Dendritic cell treated with granulocyte-macrophage colony-stimulating factor and Interleukin-4, amounts not matched to agents 40 ng/mL and 50 ng/mL, for 4 days (primary cell): ENCODE measurements at regions not wholly inside any gene's neighbourhood (a gene's known extent, or its start where the extent isn't known, plus 50 kb on each side); places are given as distances from the start of the nearest gene placed in this dataset.

Experiments
- H3K27ac Mint-ChIP-seq: one replicate; pipeline ENCODE4 v1.8.0; 2022; ENCODE audit warnings: mild to moderate bottlenecking, mixed read lengths
- H3K27me3 Mint-ChIP-seq: one replicate; pipeline ENCODE4 v1.8.0; 2022; ENCODE audit warnings: mild to moderate bottlenecking, mixed read lengths
- H3K36me3 Mint-ChIP-seq: one replicate; pipeline ENCODE4 v1.8.0; 2022; ENCODE audit warnings: low read depth, mixed read lengths
- H3K4me1 Mint-ChIP-seq: one replicate; pipeline ENCODE4 v1.8.0; 2022; ENCODE audit warnings: low read depth, mixed read lengths
- H3K4me3 Mint-ChIP-seq: one replicate; pipeline ENCODE4 v1.8.0; 2022; ENCODE audit warnings: mild to moderate bottlenecking, moderate library complexity, mixed read lengths
- H3K9me3 Mint-ChIP-seq: one replicate; pipeline ENCODE4 v1.8.0; 2022; ENCODE audit warnings: mixed read lengths
- intact Hi-C: fragments of 100-400 bp; cut with micrococcal nuclease; formaldehyde crosslinking; loops from one replicate; pipeline ENCODE4 v1.15.0; 2022

DNA sequence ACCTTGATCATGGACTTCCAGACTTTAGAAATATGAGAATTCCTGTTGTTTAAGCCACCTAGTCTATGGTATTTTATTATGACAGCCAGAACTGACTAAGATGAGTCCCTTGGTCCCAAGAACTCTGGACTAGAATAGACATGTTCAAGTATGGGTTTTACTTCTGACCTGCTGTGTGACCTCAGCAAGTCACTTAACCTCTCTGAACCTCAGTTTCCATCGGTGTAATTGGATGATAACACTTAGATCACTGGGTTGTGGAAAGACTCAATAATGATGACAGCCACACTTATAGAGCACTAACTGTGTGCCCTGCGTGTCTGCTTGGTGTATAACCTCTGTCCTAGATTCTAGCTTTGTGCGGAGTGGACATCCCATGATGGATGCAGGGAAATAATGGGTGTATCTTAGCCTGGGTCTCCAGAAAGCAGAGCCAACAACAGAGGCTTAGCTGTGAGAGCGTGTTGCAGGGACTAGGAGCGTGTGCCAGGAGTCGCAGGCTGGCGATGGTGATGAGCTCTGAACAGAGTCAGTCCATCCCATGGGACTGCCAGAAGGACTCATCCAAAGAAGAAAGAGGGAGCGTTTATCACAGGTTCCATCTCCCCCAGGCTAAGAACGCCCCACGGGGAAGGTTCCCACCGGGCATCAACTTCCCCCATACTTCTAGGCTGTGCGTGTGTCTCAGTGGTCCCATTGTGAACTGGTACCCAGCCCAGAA is 93.2 kb upstream of the TP53I11 start:
- intact Hi-C loops: no loop called here
- Mint-ChIP-seq H3K9me3 (peaks cover 5% of the 10 kb centered on the region), H3K4me3 (no peak overlapping the region), H3K27me3 (peaks cover 2% of the 10 kb centered on the region), H3K36me3 (no peaks in the 10 kb centered on the region), H3K27ac (no peak overlapping the region), H3K4me1 (peaks cover 67% of the 10 kb centered on the region)

DNA sequence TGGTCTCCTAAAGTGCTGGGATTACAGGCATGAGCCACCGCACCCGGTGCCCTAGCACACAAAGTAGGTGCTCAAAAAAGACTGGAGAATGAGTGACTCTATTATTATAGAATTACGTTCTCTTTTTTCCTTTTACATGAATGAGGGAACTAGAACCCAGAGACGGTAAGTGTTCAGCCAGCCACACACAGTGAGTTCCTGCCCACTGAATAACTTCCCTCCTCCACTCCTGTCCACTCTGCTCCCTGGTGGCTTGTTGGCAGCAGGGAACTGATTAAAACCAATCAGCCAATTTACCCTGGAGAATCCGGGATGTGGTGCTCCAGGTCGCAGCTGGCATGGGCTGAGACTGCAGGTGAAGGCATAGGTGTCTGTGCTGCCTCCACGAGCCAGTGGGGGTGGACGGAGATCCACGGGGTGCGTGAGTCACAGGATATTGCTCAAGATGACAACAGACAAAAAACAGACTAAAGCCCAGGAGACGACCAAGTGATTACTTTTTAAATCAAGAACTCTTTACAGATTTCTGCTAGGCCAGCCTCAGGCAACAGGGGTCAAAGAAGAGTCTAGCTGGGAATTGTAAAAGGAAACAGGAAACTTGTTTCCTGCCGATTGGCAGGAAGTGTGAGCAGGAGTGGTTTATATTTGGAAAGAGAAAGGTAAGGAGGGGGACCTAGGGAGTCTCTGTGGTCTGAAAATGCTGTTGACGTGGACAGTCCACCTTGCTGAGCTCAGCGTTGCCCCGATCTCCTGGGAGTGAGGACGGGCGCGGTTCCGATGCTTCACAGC is 95.2 kb upstream of the TP53I11 start:
- H3K4me3 Mint-ChIP-seq: peak overlapping the region; percentile 51
- no peaks in the 10 kb centered on the region for H3K9me3 Mint-ChIP-seq
- peak overlapping the region; percentile 71 for H3K27ac Mint-ChIP-seq
- no peaks in the 10 kb centered on the region for H3K36me3 Mint-ChIP-seq
- H3K27me3 Mint-ChIP-seq: peaks cover 2% of the 10 kb centered on the region
- H3K4me1 Mint-ChIP-seq: peaks cover 73% of the 10 kb centered on the region
- intact Hi-C loops: no loop called here

DNA sequence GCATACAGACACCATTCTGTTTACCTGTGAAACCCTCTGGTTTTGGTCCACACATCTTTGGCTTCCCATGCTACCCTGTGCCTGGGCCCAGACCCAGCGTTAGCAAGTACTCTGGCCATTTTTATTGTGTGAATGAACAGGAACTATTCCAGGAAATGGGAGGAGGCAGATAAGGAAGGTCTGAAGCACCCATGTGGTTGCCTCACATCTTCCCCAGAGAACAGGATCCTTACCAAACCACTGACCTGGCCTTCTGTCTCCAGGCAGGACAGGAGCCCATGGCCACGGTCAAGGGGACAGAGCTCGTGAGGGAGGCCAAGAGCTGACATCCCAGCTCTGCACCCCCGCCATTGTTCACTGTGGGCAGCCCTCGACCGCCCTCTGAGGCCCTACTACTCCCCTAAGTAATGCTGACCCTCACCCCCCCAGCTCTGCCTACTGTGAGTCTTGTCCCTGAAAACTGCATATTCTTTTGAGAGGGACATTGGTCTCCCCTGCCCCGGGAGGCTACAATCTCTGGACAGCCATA is 97.7 kb upstream of the TP53I11 start:
- H3K9me3 Mint-ChIP-seq: no peaks in the 10 kb centered on the region
- no peak overlapping the region for H3K4me3 Mint-ChIP-seq
- H3K36me3 Mint-ChIP-seq: no peaks in the 10 kb centered on the region
- H3K4me1 Mint-ChIP-seq: peaks cover 59% of the 10 kb centered on the region
- H3K27ac Mint-ChIP-seq: peak overlapping the region; percentile 48
- intact Hi-C loops: no loop called here
- peaks cover 2% of the 10 kb centered on the region for H3K27me3 Mint-ChIP-seq

DNA sequence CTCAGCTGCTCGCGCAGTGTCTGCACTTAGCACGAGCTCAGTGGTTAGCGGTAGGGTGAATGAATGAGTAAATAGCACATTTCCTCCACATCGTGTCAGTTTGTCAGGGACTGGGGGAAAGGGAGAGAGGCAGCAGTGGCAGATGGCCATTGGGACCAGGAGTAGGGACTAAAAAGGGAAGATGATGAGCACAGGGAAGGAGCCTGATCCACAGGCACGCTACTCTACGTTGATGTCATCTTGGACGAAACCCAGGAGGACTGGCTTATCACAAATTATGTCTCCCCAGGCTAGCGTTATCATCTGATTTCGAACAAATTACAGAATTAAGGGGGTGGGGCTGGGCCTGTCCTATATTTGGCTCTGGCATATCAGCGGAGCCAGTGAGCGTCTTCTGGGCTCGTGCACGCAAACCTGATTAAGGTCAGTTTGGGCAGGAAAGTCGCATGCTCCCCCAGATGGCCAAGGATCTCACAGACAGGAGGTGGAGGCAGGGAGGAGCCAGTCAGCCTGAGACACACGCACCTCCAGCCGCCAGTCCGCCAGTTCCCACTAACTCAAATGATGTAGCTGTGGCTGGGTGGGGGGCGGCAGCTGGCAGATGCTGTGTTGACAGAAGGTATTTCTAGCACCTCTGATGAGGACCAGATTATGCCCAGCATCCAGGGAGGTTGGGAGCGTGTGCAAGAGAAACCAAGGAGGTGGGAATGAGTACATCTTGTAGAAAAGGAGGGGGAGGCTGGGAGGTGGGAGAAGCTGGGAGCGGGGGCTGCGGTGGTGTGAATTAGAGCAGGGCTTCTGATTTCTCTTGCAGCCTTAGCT is 97.4 kb upstream of the PRDM11 start:
- Mint-ChIP-seq H3K36me3 (no peaks in the 10 kb centered on the region), H3K27ac (no peak overlapping the region), H3K4me3 (no peak overlapping the region), H3K27me3 (peaks cover 7% of the 10 kb centered on the region), H3K9me3 (no peaks in the 10 kb centered on the region), H3K4me1 (peaks cover 53% of the 10 kb centered on the region)
- intact Hi-C loops: no loop called here

DNA sequence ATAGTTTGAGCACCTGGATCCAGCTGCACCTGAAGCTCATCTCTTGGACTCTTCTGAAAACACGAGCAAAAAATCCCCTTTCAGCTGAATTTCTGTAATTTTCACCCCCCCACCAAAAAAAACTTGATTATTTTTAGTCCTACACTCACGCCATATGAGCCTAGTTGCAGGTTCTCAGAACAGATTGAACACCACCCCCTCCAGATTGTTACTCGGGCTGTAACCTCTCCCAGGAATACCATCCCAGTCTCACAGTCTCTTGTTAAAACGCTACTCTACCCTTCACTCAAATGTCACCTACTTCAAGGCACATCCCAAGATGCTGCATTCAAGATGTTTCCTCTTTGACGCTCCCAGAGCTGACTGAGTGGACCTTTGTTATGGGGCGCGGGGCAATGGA is 96.3 kb upstream of the PRDM11 start:
- intact Hi-C loops: no loop called here
- H3K9me3 Mint-ChIP-seq: no peaks in the 10 kb centered on the region
- no peak overlapping the region for H3K27ac Mint-ChIP-seq
- no peak overlapping the region for H3K4me3 Mint-ChIP-seq
- peaks cover 43% of the 10 kb centered on the region for H3K4me1 Mint-ChIP-seq
- no peaks in the 10 kb centered on the region for H3K36me3 Mint-ChIP-seq
- peaks cover 5% of the 10 kb centered on the region for H3K27me3 Mint-ChIP-seq

DNA sequence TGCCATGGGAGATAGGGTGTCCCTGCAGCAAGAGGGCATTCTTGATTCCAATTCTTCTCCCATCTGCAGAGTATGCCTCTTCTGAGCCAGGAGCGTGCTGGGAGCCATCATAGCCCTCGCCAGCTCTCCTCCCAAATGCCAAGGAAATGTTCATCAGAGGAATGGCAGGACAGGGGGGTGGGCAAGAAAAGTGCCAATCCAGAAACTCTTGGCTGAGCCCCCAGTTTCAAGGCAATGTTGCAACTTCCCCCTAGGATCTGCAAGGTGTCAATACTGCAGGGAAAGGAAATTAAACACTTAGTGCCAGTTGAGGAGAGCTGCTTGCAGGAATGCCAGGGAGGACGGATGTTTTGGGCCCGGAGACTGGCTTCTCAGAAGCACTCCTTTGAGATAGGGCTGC is 94.8 kb upstream of the PRDM11 start:
- H3K36me3 Mint-ChIP-seq: no peaks in the 10 kb centered on the region
- peaks cover 28% of the 10 kb centered on the region for H3K4me1 Mint-ChIP-seq
- H3K27me3 Mint-ChIP-seq: peaks cover 5% of the 10 kb centered on the region
- intact Hi-C loops: no loop called here
- H3K27ac Mint-ChIP-seq: no peak overlapping the region
- no peaks in the 10 kb centered on the region for H3K9me3 Mint-ChIP-seq
- no peak overlapping the region for H3K4me3 Mint-ChIP-seq

DNA sequence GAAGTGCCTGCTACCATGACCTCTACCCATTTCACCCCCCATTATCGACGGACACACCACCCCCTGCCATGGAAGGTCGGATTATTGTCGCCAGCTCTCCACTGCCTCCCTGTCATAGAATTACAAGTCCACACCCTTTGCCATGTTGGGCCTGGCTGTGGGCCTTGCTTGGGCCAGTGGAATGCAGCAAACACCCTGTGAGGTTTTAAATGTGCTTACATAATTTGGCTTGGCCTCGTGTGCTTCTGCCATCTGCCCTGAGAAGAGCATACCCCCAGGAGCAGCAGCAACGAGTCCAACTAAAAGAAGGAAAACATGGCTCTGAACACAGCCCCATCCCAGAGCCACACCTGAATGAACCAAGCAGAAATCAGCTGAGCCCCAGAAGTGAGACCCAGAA is 94.1 kb upstream of the PRDM11 start:
- Mint-ChIP-seq H3K27me3 (peaks cover 5% of the 10 kb centered on the region), H3K9me3 (no peaks in the 10 kb centered on the region), H3K36me3 (no peaks in the 10 kb centered on the region), H3K27ac (no peak overlapping the region), H3K4me3 (no peak overlapping the region), H3K4me1 (peaks cover 26% of the 10 kb centered on the region)
- intact Hi-C loops: no loop called here

DNA sequence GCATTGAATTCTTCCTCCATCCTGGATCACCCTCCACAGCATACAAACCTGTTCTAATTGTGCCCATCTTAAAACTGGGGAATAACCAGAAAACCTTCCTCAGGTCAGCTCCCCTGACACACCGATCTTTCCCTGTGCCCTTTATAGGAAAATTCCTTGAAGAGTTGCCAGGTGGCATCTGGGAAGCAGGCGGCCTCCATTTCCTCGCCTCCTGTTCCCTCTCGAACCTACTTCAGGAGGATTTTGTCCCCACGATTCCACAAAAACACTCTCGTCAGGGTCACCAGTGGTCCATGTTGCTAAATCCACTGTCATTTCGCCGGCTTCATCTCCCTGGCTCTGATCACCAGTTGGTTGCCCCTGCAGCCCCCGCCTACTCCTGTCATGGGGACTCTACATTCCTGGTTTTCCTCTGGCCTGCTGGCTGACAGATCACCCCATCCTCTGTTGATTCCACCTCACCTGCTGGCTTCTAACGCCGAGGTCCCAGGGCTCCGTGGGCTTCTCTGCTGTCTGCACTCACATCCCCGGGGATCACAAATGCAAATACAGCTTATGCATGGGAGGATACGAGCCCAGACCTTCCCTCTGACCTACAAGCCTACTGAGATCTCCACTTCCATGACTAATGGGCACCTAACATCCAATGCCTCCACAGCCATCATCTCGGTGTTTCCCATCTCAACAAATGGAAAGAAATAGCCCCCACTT is 92.5 kb upstream of the PRDM11 start:
- Mint-ChIP-seq H3K27me3 (peaks cover 5% of the 10 kb centered on the region), H3K4me3 (no peak overlapping the region), H3K4me1 (peaks cover 26% of the 10 kb centered on the region), H3K36me3 (no peaks in the 10 kb centered on the region), H3K27ac (no peak overlapping the region), H3K9me3 (no peaks in the 10 kb centered on the region)
- intact Hi-C loops: no loop called here

DNA sequence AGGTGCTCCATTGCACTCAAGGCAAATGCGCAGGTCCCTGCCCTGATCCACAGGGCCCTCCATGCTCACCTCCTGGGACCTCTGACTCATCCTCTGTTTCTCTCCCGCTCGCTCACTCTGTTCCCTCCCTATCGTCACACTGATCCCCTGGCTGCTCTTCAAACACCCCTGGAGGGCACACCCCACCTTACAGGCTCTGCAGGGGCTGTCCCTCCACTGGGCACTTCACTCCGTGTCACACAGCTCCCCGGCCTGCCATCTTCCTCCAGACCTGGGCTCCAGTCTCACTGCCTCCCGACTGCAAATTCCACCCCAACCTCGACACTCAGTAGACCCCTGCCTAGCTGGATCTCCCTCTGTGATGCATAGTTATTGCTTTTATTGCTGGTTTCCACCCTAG is 91.5 kb upstream of the PRDM11 start:
- no peak overlapping the region for H3K27ac Mint-ChIP-seq

DNA sequence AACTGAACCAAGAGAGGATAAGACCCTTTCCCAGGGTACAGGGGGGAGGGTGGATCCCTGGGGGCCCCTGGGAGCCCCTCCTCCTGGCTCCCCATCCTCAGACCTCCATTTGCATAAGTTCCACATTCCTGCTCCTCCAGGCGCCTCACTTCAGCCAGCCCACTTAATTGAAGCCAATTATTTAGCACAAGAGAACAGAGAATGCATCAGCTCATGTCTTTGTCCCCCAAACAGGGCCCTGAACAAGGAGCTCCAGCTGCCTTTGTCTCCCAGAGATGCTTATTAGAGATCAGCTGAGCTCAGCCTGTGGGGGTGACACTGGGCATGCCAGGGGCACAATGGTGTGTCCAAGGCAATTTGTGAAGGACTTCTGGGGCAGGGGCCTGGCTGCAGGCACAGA is 89.9 kb upstream of the PRDM11 start:
- Mint-ChIP-seq H3K9me3 (no peaks in the 10 kb centered on the region), H3K36me3 (no peaks in the 10 kb centered on the region), H3K27ac (peak overlapping the region; percentile 78), H3K4me3 (no peak overlapping the region), H3K4me1 (peaks cover 36% of the 10 kb centered on the region), H3K27me3 (peaks cover 5% of the 10 kb centered on the region)
- intact Hi-C loops: no loop called here

More for the DNA sequence above, 91.5 kb upstream of the PRDM11 start:
- no peak overlapping the region for H3K4me3 Mint-ChIP-seq
- H3K4me1 Mint-ChIP-seq: peaks cover 30% of the 10 kb centered on the region
- no peaks in the 10 kb centered on the region for H3K36me3 Mint-ChIP-seq
- H3K9me3 Mint-ChIP-seq: no peaks in the 10 kb centered on the region
- H3K27me3 Mint-ChIP-seq: peaks cover 5% of the 10 kb centered on the region
- intact Hi-C loops: no loop called here

DNA sequence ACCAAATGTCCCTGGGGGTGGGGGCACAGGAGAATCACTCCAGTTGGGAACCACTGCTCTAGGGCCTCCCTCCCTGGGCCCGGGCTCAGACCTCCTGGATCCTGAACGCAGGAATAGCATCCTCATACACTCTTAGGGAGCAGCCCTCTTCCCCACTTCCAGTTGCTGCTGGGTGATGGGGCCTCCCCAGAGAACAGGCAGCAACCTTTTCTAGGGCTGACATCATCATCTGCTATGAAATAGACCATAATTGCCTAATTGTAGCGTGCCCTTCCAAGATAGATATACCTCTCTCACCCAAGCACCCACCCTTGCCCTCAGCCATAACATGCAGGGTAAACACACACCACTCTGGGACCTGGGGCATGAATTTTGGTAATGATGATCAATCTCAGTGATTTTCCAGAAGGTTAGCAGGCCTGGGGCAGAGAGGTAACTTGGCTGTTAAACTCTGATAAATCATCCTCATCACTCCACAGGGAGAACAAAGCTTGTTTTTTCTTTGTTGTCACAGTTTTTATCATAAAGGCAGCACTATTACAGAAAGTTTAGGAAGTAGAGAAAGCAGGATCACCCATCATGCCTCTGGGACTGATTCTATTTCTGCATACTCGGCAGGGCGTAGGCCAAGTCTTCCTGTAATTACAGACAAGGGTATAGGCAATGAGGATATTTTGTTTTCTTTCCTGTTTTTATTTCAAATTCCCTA is 88.3 kb upstream of the PRDM11 start:
- Mint-ChIP-seq H3K27me3 (peaks cover 5% of the 10 kb centered on the region), H3K4me1 (peaks cover 36% of the 10 kb centered on the region), H3K27ac (peak overlapping the region; percentile 78), H3K4me3 (no peak overlapping the region), H3K36me3 (no peaks in the 10 kb centered on the region), H3K9me3 (peaks cover 6% of the 10 kb centered on the region)
- intact Hi-C loops: no loop called here

DNA sequence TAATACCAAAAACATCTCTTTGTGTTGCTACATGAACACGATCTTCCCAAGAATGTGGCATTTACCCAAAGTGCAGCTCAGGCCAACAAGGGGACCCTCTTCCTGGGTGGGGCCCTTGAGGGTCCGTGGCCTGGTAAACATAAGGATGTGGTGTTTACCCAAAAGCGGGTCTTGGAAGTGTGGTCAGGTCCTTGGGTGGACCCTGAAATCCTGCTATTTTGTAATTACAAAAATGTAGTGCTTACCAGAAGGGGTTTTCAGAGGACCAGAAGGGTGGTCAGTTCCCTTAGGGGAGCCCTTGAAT is 87.8 kb upstream of the PRDM11 start:
- Mint-ChIP-seq H3K9me3 (peaks cover 11% of the 10 kb centered on the region), H3K4me3 (no peak overlapping the region), H3K4me1 (peaks cover 36% of the 10 kb centered on the region), H3K36me3 (no peaks in the 10 kb centered on the region), H3K27ac (peak overlapping the region; percentile 78), H3K27me3 (peaks cover 4% of the 10 kb centered on the region)
- intact Hi-C loops: no loop called here

DNA sequence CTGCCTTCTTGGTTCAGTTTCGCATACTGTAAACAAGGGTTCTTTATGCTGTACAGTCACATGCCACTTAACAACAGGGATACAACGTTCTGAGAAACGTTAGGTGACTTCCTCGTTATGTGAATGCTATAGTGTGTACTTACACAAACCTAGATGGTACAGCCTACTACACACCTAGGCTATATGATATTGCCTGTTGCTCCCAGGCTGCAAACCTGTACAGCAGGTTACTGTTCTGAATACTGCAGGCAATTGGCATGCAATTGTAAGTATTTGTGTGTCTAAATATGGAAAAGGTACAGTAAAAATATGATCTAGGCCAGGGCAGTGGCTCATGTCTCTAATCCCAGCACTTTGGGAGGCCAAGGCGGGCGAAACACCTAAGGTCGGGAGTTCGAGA is 85.7 kb upstream of the PRDM11 start:
- H3K4me1 Mint-ChIP-seq: peaks cover 36% of the 10 kb centered on the region
- no peak overlapping the region for H3K4me3 Mint-ChIP-seq
- peaks cover 24% of the 10 kb centered on the region for H3K9me3 Mint-ChIP-seq
- peaks cover 4% of the 10 kb centered on the region for H3K27me3 Mint-ChIP-seq
- H3K36me3 Mint-ChIP-seq: no peaks in the 10 kb centered on the region
- intact Hi-C loops: no loop called here
- H3K27ac Mint-ChIP-seq: no peak overlapping the region
